ENCODE measurements at regions not wholly inside any gene's neighbourhood (a gene's known extent, or its start where the extent isn't known, plus 50 kb on each side); places are given as distances from the start of the nearest gene placed in this dataset.

GRCh38 chr4:96992443-96992842 is 1150.8 kb downstream of the STPG2 start:
- DNase-seq (ENCODE audit: low read depth) = no peak
- TF ChIP-seq, protein P1, sequence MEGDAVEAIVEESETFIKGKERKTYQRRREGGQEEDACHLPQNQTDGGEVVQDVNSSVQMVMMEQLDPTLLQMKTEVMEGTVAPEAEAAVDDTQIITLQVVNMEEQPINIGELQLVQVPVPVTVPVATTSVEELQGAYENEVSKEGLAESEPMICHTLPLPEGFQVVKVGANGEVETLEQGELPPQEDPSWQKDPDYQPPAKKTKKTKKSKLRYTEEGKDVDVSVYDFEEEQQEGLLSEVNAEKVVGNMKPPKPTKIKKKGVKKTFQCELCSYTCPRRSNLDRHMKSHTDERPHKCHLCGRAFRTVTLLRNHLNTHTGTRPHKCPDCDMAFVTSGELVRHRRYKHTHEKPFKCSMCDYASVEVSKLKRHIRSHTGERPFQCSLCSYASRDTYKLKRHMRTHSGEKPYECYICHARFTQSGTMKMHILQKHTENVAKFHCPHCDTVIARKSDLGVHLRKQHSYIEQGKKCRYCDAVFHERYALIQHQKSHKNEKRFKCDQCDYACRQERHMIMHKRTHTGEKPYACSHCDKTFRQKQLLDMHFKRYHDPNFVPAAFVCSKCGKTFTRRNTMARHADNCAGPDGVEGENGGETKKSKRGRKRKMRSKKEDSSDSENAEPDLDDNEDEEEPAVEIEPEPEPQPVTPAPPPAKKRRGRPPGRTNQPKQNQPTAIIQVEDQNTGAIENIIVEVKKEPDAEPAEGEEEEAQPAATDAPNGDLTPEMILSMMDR (conservative IDR thresholded peaks at IDR 0.05; ENCODE audit: control insufficient read depth, insufficient read depth, low read depth, low read length) = no peak
- H3K4me3 ChIP-seq (ENCODE audit: control insufficient read depth, low read depth, low read length) = no peak overlapping the region

GRCh38 chr4:96993560-96993959 is 1149.7 kb downstream of the STPG2 start:
- H3K4me3 ChIP-seq (ENCODE audit: control insufficient read depth, low read depth, low read length) = no peak overlapping the region
- TF ChIP-seq, protein P1 (conservative IDR thresholded peaks at IDR 0.05; ENCODE audit: control insufficient read depth, insufficient read depth, low read depth, low read length) = no peak
- no peak for DNase-seq (ENCODE audit: low read depth)

DNA sequence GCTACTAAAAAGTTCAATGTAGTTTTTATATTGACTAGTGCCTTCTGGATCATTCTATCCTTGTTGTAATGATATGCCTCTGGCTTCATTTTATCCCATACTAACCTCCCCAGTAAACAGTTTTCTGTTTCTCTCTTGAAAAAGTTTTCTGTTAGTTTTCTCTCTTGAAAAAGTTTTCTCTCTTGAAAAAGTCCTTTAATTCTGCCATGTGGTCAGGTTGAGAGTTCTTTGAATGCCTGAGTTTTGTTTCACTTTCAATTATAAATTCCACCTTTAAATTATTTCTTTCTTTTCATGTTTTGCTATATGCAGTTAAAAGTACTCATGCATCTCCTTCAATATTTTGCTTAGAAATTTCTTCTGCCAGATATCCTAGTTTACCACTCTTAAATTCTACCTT is 1139.6 kb downstream of the STPG2 start:
- no peak overlapping the region for H3K4me3 ChIP-seq (ENCODE audit: control insufficient read depth, low read depth, low read length)
- TF ChIP-seq, protein P1 (conservative IDR thresholded peaks at IDR 0.05; ENCODE audit: control insufficient read depth, insufficient read depth, low read depth, low read length) = no peak
- no peak for DNase-seq (ENCODE audit: low read depth)

- TF ChIP-seq, protein P1 (conservative IDR thresholded peaks at IDR 0.05; ENCODE audit: control insufficient read depth, insufficient read depth, low read depth, low read length) = no peak
- no peak for DNase-seq (ENCODE audit: low read depth)
- no peak overlapping the region for H3K4me3 ChIP-seq (ENCODE audit: control insufficient read depth, low read depth, low read length)
Measured at GRCh38 chr4:97013309-97013708, 1130.0 kb downstream of the STPG2 start.

GRCh38 chr4:97013711-97014110 is 1129.6 kb downstream of the STPG2 start:
- no peak overlapping the region for H3K4me3 ChIP-seq (ENCODE audit: control insufficient read depth, low read depth, low read length)
- TF ChIP-seq, protein P1 (conservative IDR thresholded peaks at IDR 0.05; ENCODE audit: control insufficient read depth, insufficient read depth, low read depth, low read length) = no peak
- no peak for DNase-seq (ENCODE audit: low read depth)

DNA sequence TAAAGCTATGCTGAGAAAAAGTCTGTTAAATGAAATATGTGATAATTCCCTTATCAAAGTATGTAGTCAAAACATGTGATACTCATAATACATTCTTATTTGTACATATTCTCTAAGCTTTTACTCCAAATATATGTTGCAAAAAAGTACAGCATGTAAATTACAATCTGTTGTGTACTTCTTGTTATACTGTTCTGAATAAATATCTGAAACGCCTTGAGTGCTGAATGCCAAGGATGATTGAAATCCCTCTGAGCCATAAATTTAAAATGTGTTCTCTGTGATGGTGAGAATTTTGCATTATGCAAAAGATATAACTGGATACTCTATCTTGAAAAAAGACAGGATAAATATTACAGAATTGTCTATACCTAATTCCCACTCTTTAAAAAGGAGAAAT is 1128.0 kb downstream of the STPG2 start:
- TF ChIP-seq, protein P1 (conservative IDR thresholded peaks at IDR 0.05; ENCODE audit: control insufficient read depth, insufficient read depth, low read depth, low read length) = no peak
- no peak overlapping the region for H3K4me3 ChIP-seq (ENCODE audit: control insufficient read depth, low read depth, low read length)
- DNase-seq (ENCODE audit: low read depth) = no peak

All from fibroblast of mammary gland (primary cell).